ENCODE measurements at regions not wholly inside any gene's neighbourhood (a gene's known extent, or its start where the extent isn't known, plus 50 kb on each side); places are given as distances from the start of the nearest gene placed in this dataset.

- TF ChIP-seq REST (IDR thresholded peaks at IDR 0.05) (no peak), RFX5 (IDR thresholded peaks at IDR 0.05) (no peak)
Observed at GRCh38 chr5:125863579-125863978, 559.6 kb upstream of the GRAMD2B start.
